ENCODE measurements at regions not wholly inside any gene's neighbourhood (a gene's known extent, or its start where the extent isn't known, plus 50 kb on each side); places are given as distances from the start of the nearest gene placed in this dataset.
"Not testable (repeated sequence)": the region's sequence is repeated elsewhere in the genome, so short reads cannot be mapped to it uniquely, and the experiment has no call there.

DNA sequence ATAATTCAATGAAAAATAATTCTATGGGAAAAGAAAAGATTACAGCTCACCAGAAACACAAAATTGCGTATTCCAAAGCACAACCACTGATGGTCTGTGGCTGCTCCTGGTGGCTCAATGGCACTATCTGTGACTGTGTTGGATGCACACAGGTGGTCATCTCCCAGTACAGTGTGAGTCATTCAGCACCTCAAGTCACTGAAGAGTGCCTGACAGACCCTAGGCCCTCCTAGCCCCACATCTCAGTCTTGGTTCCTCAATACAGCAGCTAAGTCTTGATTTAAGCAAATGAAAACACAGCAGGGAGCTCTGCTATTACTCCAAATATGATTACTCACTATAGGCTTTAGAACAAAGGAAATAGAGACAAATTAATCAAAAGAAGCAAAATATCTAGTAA, 233.4 kb upstream of the FRG1 start:
- TF ChIP-seq, protein P1, sequence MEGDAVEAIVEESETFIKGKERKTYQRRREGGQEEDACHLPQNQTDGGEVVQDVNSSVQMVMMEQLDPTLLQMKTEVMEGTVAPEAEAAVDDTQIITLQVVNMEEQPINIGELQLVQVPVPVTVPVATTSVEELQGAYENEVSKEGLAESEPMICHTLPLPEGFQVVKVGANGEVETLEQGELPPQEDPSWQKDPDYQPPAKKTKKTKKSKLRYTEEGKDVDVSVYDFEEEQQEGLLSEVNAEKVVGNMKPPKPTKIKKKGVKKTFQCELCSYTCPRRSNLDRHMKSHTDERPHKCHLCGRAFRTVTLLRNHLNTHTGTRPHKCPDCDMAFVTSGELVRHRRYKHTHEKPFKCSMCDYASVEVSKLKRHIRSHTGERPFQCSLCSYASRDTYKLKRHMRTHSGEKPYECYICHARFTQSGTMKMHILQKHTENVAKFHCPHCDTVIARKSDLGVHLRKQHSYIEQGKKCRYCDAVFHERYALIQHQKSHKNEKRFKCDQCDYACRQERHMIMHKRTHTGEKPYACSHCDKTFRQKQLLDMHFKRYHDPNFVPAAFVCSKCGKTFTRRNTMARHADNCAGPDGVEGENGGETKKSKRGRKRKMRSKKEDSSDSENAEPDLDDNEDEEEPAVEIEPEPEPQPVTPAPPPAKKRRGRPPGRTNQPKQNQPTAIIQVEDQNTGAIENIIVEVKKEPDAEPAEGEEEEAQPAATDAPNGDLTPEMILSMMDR (IDR thresholded peaks at IDR 0.05; ENCODE audit: low read length), result not testable (repeated sequence)
- not testable (repeated sequence) for TF ChIP-seq EZH2 (optimal IDR thresholded peaks at IDR 0.05; ENCODE audit: low read depth, low read length)
